Astrocyte (in vitro differentiated cells and primary cell): ENCODE measurements at regions not wholly inside any gene's neighbourhood (a gene's known extent, or its start where the extent isn't known, plus 50 kb on each side); places are given as distances from the start of the nearest gene placed in this dataset.

Experiments
- DNase-seq: peaks from one replicate; pipeline ENCODE4 v3.0.0-alpha.2; 2010; ENCODE audit warnings: low read depth
- FAIRE-seq: peaks from 2 replicates; lab custom pipeline; 2011; peaks lifted over from hg19 to GRCh38; lab: Jason Lieb, UNC
- H2AFZ ChIP-seq: 2 replicates; pipeline ENCODE4 v1.6.0; 2012; ENCODE audit warnings: low read depth, low read length, inconsistent platforms
- H3K27ac ChIP-seq: 2 replicates; pipeline ENCODE4 v1.5.1; 2011; ENCODE audit warnings: low read depth, low read length, inconsistent platforms
- H3K27me3 ChIP-seq: 2 replicates; pipeline ENCODE4 v1.6.0; 2011; ENCODE audit warnings: low read length, inconsistent platforms; ENCODE audit not compliant: insufficient read depth
- H3K36me3 ChIP-seq: 2 replicates; pipeline ENCODE4 v1.5.1; 2011; ENCODE audit warnings: low read length, inconsistent platforms; ENCODE audit not compliant: insufficient read depth
- H3K4me1 ChIP-seq: 2 replicates; pipeline ENCODE4 v1.5.1; 2011; ENCODE audit warnings: low read length, inconsistent platforms; ENCODE audit not compliant: insufficient read depth
- H3K4me2 ChIP-seq: 2 replicates; pipeline ENCODE4 v1.6.0; 2012; ENCODE audit warnings: low read length, inconsistent platforms
- H3K4me3 ChIP-seq: 2 replicates; pipeline ENCODE4 v1.5.1; 2011; ENCODE audit warnings: low read depth, mild to moderate bottlenecking, low read length, inconsistent platforms; ENCODE audit not compliant: insufficient read depth
- H3K79me2 ChIP-seq: 2 replicates; pipeline ENCODE4 v1.6.0; 2012; ENCODE audit warnings: mild to moderate bottlenecking, low read length, inconsistent platforms; ENCODE audit not compliant: insufficient read depth
- H3K9ac ChIP-seq: 2 replicates; pipeline ENCODE4 v1.6.0; 2012; ENCODE audit warnings: mild to moderate bottlenecking, low read length, inconsistent platforms
- H3K9me3 ChIP-seq: 2 replicates; pipeline ENCODE4 v1.5.1; 2012; ENCODE audit warnings: low read depth, mild to moderate bottlenecking, low read length, inconsistent platforms; ENCODE audit not compliant: insufficient read depth
- H4K20me1 ChIP-seq: 2 replicates; pipeline ENCODE4 v1.6.0; 2012; ENCODE audit warnings: low read length, inconsistent platforms; ENCODE audit not compliant: insufficient read depth
- H3K27ac Mint-ChIP-seq: one replicate; pipeline ENCODE4 v1.8.0; 2021; ENCODE audit warnings: mild to moderate bottlenecking, mixed read lengths; ENCODE audit not compliant: unreplicated experiment
- H3K27me3 Mint-ChIP-seq: one replicate; pipeline ENCODE4 v1.8.0; 2021; ENCODE audit warnings: low read depth, mixed read lengths; ENCODE audit not compliant: unreplicated experiment
- H3K36me3 Mint-ChIP-seq: one replicate; pipeline ENCODE4 v1.8.0; 2021; ENCODE audit warnings: low read depth, mixed read lengths; ENCODE audit not compliant: unreplicated experiment
- H3K4me1 Mint-ChIP-seq: one replicate; pipeline ENCODE4 v1.8.0; 2021; ENCODE audit warnings: low read depth, mixed read lengths; ENCODE audit not compliant: unreplicated experiment
- H3K4me3 Mint-ChIP-seq: one replicate; pipeline ENCODE4 v1.8.0; 2021; ENCODE audit warnings: mild to moderate bottlenecking, moderate library complexity, mixed read lengths; ENCODE audit not compliant: unreplicated experiment
- H3K9me3 Mint-ChIP-seq: one replicate; pipeline ENCODE4 v1.8.0; 2021; ENCODE audit warnings: mild to moderate bottlenecking, mixed read lengths; ENCODE audit not compliant: unreplicated experiment
- EZH2 ChIP-seq: IDR thresholded peaks from 2 replicates; pipeline ENCODE4 v1.6.1; 2012; ENCODE audit warnings: mild to moderate bottlenecking, low read length, inconsistent platforms; ENCODE audit not compliant: insufficient read depth
- TF ChIP-seq, protein P1 (sequence below): IDR thresholded peaks from 2 replicates; pipeline ENCODE4 v1.5.1; 2011; ENCODE audit warnings: low read depth, mild to moderate bottlenecking, inconsistent platforms, low read length, moderate library complexity; ENCODE audit not compliant: insufficient read depth

DNA sequence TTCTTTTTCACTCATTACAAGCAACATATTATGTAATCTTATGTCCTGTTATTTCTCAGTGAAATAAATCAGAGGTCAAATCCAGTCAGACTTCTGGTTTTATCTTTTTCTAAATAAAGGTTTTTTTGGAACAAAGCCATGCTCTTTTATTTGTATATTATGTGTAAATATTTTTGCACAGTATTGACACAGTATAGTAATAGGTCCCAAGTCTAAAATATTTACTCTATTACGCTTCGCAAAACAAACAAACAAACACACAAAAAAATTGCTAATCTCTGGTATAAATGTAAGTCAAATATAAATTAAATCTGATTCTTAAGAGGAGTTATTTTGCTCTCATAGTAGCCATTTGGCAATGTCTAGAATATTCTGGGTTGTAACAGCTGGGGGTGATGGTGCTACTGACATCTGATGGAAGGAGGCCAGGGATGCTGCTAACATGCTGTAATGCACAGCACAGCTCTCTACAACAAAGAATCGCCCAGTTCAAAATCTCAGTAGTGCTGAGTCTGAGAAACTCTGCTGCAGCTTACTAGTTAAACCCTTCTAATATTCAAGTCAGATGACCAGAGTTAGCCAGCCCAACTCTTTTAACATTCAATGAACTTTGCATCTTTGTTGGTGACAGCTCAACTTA, 602.1 kb downstream of the RAB28 start:
- H3K4me1 ChIP-seq: no peaks in the 10 kb centered on the region
- H3K79me2 ChIP-seq: no peaks in the 10 kb centered on the region
- no peaks in the 10 kb centered on the region for H3K36me3 ChIP-seq
- no peak overlapping the region for H2AFZ ChIP-seq
- H3K36me3 Mint-ChIP-seq: no peaks in the 10 kb centered on the region
- no peaks in the 10 kb centered on the region for H3K4me1 Mint-ChIP-seq
- H3K27me3 Mint-ChIP-seq: no peaks in the 10 kb centered on the region
- H3K9me3 Mint-ChIP-seq: peaks cover 2% of the 10 kb centered on the region
- H3K4me2 ChIP-seq: no peak overlapping the region
- TF ChIP-seq EZH2: no peak
- H3K27me3 ChIP-seq: no peaks in the 10 kb centered on the region
- H3K4me3 ChIP-seq: no peak overlapping the region
- FAIRE-seq: no peak
- no peak overlapping the region for H3K4me3 Mint-ChIP-seq
- no peak overlapping the region for H3K27ac Mint-ChIP-seq
- H4K20me1 ChIP-seq: no peaks in the 10 kb centered on the region
- H3K9me3 ChIP-seq: no peaks in the 10 kb centered on the region
- H3K27ac ChIP-seq: no peak overlapping the region
- no peak overlapping the region for H3K9ac ChIP-seq
- DNase-seq: no peak

DNA sequence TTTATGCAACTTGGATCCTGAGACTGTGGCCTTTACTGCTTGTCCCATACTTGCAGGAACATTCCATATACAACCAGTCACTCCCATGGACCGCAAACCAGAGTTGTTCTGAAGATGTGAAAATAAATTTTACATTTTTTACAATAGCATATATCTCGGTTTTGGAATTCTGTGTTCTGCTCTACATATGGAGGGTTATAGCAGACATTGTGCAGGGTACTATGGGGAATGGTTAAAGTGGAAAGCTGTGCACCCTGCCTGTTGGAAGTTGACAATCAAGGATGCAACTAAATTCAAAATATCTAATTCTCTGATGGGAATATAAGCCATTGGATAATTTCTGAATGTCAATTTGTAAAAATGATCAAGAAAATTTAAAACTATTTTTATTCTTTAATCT, 603.3 kb downstream of the RAB28 start:
- H3K4me1 Mint-ChIP-seq: no peaks in the 10 kb centered on the region

DNA sequence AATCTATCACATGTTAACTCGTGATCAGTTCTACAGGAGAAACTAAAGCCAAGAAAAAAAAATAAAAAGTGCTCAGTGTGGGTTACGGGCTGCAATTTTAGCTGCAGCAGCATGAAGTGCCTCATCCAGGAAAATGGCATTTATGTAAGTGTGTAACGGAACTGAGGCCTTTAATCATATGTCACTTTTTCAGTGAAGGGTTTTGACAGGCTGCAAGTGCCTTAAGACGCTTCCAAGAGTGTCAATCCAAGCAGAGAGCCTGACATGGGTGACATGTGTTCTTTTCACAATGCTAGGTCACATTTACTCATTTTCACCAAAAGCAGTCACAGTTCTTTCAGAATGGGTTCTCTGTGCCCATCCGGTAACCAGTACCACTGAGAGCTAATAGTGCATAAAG, 604.6 kb downstream of the RAB28 start:
- no peaks in the 10 kb centered on the region for H3K79me2 ChIP-seq
- no peaks in the 10 kb centered on the region for H4K20me1 ChIP-seq
- H3K27ac Mint-ChIP-seq: no peak overlapping the region
- TF ChIP-seq, protein P1, sequence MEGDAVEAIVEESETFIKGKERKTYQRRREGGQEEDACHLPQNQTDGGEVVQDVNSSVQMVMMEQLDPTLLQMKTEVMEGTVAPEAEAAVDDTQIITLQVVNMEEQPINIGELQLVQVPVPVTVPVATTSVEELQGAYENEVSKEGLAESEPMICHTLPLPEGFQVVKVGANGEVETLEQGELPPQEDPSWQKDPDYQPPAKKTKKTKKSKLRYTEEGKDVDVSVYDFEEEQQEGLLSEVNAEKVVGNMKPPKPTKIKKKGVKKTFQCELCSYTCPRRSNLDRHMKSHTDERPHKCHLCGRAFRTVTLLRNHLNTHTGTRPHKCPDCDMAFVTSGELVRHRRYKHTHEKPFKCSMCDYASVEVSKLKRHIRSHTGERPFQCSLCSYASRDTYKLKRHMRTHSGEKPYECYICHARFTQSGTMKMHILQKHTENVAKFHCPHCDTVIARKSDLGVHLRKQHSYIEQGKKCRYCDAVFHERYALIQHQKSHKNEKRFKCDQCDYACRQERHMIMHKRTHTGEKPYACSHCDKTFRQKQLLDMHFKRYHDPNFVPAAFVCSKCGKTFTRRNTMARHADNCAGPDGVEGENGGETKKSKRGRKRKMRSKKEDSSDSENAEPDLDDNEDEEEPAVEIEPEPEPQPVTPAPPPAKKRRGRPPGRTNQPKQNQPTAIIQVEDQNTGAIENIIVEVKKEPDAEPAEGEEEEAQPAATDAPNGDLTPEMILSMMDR: no peak
- TF ChIP-seq EZH2: no peak
- no peaks in the 10 kb centered on the region for H3K36me3 ChIP-seq
- DNase-seq (no peak), FAIRE-seq (no peak)
- H3K27me3 Mint-ChIP-seq: no peaks in the 10 kb centered on the region
- no peak overlapping the region for H3K9ac ChIP-seq
- H3K4me2 ChIP-seq: no peak overlapping the region
- no peak overlapping the region for H2AFZ ChIP-seq
- no peaks in the 10 kb centered on the region for H3K27me3 ChIP-seq
- H3K4me3 ChIP-seq: no peak overlapping the region
- no peaks in the 10 kb centered on the region for H3K9me3 ChIP-seq
- no peaks in the 10 kb centered on the region for H3K36me3 Mint-ChIP-seq
- H3K27ac ChIP-seq: no peak overlapping the region
- H3K4me3 Mint-ChIP-seq: no peak overlapping the region
- no peaks in the 10 kb centered on the region for H3K4me1 Mint-ChIP-seq
- H3K9me3 Mint-ChIP-seq: peaks cover 2% of the 10 kb centered on the region
- H3K4me1 ChIP-seq: no peaks in the 10 kb centered on the region

More for the DNA sequence above, 603.3 kb downstream of the RAB28 start:
- H3K9me3 Mint-ChIP-seq: peaks cover 2% of the 10 kb centered on the region
- DNase-seq: no peak
- Histone ChIP-seq H3K36me3 (no peaks in the 10 kb centered on the region), H3K4me3 (no peak overlapping the region), H4K20me1 (no peaks in the 10 kb centered on the region), H3K27me3 (no peaks in the 10 kb centered on the region), H3K4me2 (no peak overlapping the region), H3K9ac (no peak overlapping the region), H3K9me3 (no peaks in the 10 kb centered on the region), H3K4me1 (no peaks in the 10 kb centered on the region), H3K79me2 (no peaks in the 10 kb centered on the region), H2AFZ (no peak overlapping the region), H3K27ac (no peak overlapping the region)
- H3K27me3 Mint-ChIP-seq: no peaks in the 10 kb centered on the region
- TF ChIP-seq, protein P1: no peak
- TF ChIP-seq EZH2: no peak
- no peak overlapping the region for H3K4me3 Mint-ChIP-seq
- no peak overlapping the region for H3K27ac Mint-ChIP-seq
- FAIRE-seq: no peak
- H3K36me3 Mint-ChIP-seq: no peaks in the 10 kb centered on the region
